GM23338 (cell line): ENCODE measurements at regions not wholly inside any gene's neighbourhood (a gene's known extent, or its start where the extent isn't known, plus 50 kb on each side); places are given as distances from the start of the nearest gene placed in this dataset.

ENCODE experiments used
- CREB1 ChIP-seq: fragments of 250-450 bp; sonication (Bioruptor Pico); IDR thresholded peaks from 2 replicates; pipeline ENCODE4 v1.5.0; 2020; ENCODE audit warnings: low read depth, mild to moderate bottlenecking, moderate library complexity
- CTCF ChIP-seq, 2 experiments: fragments of 200-600 bp in 1 of 2; sonication (generic) in 1 of 2; conservative IDR thresholded peaks; 2 replicates each; pipeline versions ENCODE4 v1.5.1 to v1.6.1; 2016 to 2017; ENCODE audit warnings: antibody characterized with exemption in 2 of 2, low read depth in 2 of 2, mild to moderate bottlenecking in 2 of 2, moderate library complexity in 1 of 2
- ETS1 ChIP-seq: IDR thresholded peaks from 2 replicates; pipeline ENCODE4 v1.6.1; 2016; ENCODE audit warnings: antibody characterized with exemption
- EZH2 ChIP-seq: fragments of 200-600 bp; sonication (generic); IDR thresholded peaks from one replicate; pipeline ENCODE4 v1.8.0; 2017; ENCODE audit warnings: antibody characterized with exemption, mild to moderate bottlenecking, low read depth; ENCODE audit not compliant: unreplicated experiment
- NANOG ChIP-seq: IDR thresholded peaks from 2 replicates; pipeline ENCODE4 v1.6.1; 2016; ENCODE audit warnings: antibody characterized with exemption, borderline replicate concordance
- POLR2AphosphoS5 ChIP-seq: IDR thresholded peaks from 2 replicates; pipeline ENCODE4 v1.6.1; 2016; ENCODE audit warnings: antibody characterized with exemption, low read depth
- REST ChIP-seq: IDR thresholded peaks from one replicate; pipeline ENCODE4 v1.6.1; 2018; ENCODE audit warnings: antibody characterized with exemption; ENCODE audit not compliant: unreplicated experiment
- ZNF114 ChIP-seq: fragments of 250-450 bp; sonication (Bioruptor Pico); IDR thresholded peaks from 2 replicates; pipeline ENCODE4 v1.5.0; 2020; ENCODE audit warnings: mild to moderate bottlenecking, moderate library complexity

GRCh38 chr17:31688701-31689100 lies 170.3 kb downstream of the COPRS start:
- no peak for TF ChIP-seq CTCF (conservative IDR thresholded peaks at IDR 0.05; ENCODE audit: low read depth in 2 of 2)
- no peak for TF ChIP-seq REST
- no peak for TF ChIP-seq CREB1 (CRISPR knock-in tag)
- TF ChIP-seq EZH2, result no peak
- no peak for TF ChIP-seq ETS1
- no peak for TF ChIP-seq POLR2AphosphoS5
- TF ChIP-seq NANOG, result no peak
- no peak for TF ChIP-seq ZNF114
